ENCODE measurements at regions not wholly inside any gene's neighbourhood (a gene's known extent, or its start where the extent isn't known, plus 50 kb on each side); places are given as distances from the start of the nearest gene placed in this dataset.

DNA sequence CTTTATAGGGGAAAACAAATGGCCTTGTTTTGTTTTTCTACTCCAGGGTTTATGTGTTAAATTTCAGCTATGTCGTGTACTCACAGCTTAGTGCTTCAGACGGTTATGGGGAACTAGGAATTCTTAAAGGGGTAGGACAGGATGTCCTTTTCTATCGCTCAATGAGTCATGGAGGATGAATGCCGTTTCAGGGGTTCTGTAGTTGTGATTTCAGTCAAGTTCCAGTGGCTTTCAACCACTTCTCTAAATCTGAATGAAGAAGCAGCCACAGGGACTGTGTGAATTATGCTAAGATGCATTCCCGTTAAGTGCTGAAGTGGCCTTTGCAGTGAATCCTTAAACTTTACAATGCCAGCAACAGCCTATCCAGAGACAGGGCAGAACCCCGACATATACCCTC, 1231.7 kb upstream of the ZEB2 start:
- TF ChIP-seq, protein P1, sequence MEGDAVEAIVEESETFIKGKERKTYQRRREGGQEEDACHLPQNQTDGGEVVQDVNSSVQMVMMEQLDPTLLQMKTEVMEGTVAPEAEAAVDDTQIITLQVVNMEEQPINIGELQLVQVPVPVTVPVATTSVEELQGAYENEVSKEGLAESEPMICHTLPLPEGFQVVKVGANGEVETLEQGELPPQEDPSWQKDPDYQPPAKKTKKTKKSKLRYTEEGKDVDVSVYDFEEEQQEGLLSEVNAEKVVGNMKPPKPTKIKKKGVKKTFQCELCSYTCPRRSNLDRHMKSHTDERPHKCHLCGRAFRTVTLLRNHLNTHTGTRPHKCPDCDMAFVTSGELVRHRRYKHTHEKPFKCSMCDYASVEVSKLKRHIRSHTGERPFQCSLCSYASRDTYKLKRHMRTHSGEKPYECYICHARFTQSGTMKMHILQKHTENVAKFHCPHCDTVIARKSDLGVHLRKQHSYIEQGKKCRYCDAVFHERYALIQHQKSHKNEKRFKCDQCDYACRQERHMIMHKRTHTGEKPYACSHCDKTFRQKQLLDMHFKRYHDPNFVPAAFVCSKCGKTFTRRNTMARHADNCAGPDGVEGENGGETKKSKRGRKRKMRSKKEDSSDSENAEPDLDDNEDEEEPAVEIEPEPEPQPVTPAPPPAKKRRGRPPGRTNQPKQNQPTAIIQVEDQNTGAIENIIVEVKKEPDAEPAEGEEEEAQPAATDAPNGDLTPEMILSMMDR (IDR thresholded peaks at IDR 0.05) = no peak
- no peak for TF ChIP-seq POLR2A (IDR thresholded peaks at IDR 0.05)
- intact Hi-C loops (cut with DNase I; ENCODE audit: low total_unique reads) = loop anchor here (10.0 kb wide), 1 partner anchor 1227 kb away; the partner anchor contains the start of gene ZEB2
- DNase-seq = no peak

DNA sequence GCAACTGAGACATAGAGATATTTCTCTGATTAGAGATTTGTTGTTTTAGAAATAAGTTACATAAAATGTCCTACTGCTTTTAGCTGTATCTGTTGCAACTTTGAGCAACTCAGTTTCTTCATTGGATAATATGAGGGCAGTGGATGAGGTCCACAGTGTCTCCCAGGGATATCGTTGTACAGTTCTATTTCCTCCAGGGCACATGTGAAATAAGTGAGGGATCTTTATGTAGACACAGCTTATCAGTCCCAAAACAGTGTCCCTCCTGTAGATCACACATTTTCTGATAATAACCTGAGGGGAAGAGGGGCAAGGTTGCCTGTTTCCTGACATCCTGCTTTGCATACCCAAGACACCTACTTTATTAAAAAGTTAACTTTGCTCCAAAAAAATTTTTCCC, 1231.2 kb upstream of the ZEB2 start:
- Histone ChIP-seq H3K9me3 (no peaks in the 10 kb centered on the region), H3K27ac (peak overlapping the region; percentile 26 to 50), H3K4me3 (no peak overlapping the region), H3K4me1 (peaks cover 13% of the 10 kb centered on the region), H3K36me3 (ENCODE audit: low read depth, missing control alignments) (no peaks in the 10 kb centered on the region), H3K27me3 (no peaks in the 10 kb centered on the region)
- intact Hi-C loops (cut with DNase I; ENCODE audit: low total_unique reads) = loop anchor here (10.0 kb wide), 1 partner anchor 1226 kb away; the partner anchor contains the start of gene ZEB2
- no peak for DNase-seq
- 19 to 35% methylated on average over 1 of the region's 1 CpG for WGBS, 2 donors
- TF ChIP-seq POLR2A (IDR thresholded peaks at IDR 0.05) = no peak
- TF ChIP-seq, protein P1 (IDR thresholded peaks at IDR 0.05) = no peak

More for the DNA sequence above, 1231.7 kb upstream of the ZEB2 start:
- WGBS, 2 donors = 41 to 50% methylated on average over 6 of the region's 6 CpGs
- H3K27me3 ChIP-seq = no peaks in the 10 kb centered on the region
- H3K4me3 ChIP-seq = no peak overlapping the region
- peaks cover 13% of the 10 kb centered on the region for H3K4me1 ChIP-seq
- H3K36me3 ChIP-seq (ENCODE audit: low read depth, missing control alignments) = no peaks in the 10 kb centered on the region
- peak overlapping the region; percentile 26 to 50 for H3K27ac ChIP-seq
- no peaks in the 10 kb centered on the region for H3K9me3 ChIP-seq

DNA sequence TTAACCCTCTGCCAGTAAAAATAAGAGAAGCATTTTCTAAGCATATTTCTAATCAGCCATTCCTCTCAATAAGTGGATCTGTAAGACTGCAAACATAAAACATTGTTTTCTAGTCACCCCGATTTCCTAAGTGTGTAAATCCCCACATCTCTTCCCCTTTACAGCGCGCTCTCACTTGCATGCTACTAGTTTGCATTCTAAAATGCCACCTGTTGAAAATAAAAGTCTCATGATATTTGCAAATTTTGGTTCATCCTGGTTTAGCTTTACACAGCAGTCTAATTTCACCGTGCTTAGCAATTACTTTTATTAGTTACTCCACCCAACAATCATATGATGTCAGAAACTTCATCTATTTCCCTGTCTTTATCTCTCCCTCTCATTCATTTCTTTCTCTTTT, 1230.7 kb upstream of the ZEB2 start:
- 56 to 74% methylated on average over 4 of the region's 4 CpGs for WGBS, 2 donors
- Histone ChIP-seq H3K27me3 (no peaks in the 10 kb centered on the region), H3K4me3 (no peak overlapping the region), H3K36me3 (ENCODE audit: low read depth, missing control alignments) (no peaks in the 10 kb centered on the region), H3K4me1 (peaks cover 13% of the 10 kb centered on the region), H3K27ac (no peak overlapping the region), H3K9me3 (no peaks in the 10 kb centered on the region)
- TF ChIP-seq POLR2A (IDR thresholded peaks at IDR 0.05) = no peak
- TF ChIP-seq, protein P1 (IDR thresholded peaks at IDR 0.05) = no peak
- intact Hi-C loops (cut with DNase I; ENCODE audit: low total_unique reads) = loop anchor here (10.0 kb wide), 1 partner anchor 1226 kb away; the partner anchor contains the start of gene ZEB2
- DNase-seq = no peak

DNA sequence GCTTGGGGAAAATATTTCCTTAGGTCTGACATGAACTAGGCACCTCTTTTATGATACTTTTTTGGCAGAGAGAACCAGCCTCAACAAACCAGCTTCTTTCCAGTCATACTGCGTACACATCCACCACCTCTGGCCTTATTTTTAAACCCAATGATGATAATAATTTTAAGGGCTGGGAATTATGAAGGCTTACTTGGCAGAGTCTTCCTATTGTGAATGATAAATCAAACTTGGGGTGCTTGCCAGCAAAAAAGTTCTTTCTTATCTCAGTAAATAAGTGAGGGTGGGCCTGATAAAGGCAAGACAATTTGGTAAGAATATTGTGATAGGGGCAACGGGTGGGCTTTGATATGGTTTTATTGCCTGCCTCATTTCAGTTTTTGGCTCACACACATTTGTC, 1230.2 kb upstream of the ZEB2 start:
- 34 to 44% methylated on average over 2 of the region's 2 CpGs for WGBS, 2 donors
- intact Hi-C loops (cut with DNase I; ENCODE audit: low total_unique reads) = loop anchor here (10.0 kb wide), 1 partner anchor 1225 kb away; the partner anchor contains the start of gene ZEB2

More for the DNA sequence above, 1230.2 kb upstream of the ZEB2 start:
- Histone ChIP-seq H3K9me3 (no peaks in the 10 kb centered on the region), H3K4me3 (no peak overlapping the region), H3K4me1 (peaks cover 13% of the 10 kb centered on the region), H3K27me3 (no peaks in the 10 kb centered on the region), H3K36me3 (ENCODE audit: low read depth, missing control alignments) (no peaks in the 10 kb centered on the region), H3K27ac (no peak overlapping the region)
- DNase-seq = no peak
- TF ChIP-seq, protein P1 (IDR thresholded peaks at IDR 0.05) = no peak
- no peak for TF ChIP-seq POLR2A (IDR thresholded peaks at IDR 0.05)

All from testis (tissue), 2 donors.